MCF 10A (cell line): ENCODE measurements at regions not wholly inside any gene's neighbourhood (a gene's known extent, or its start where the extent isn't known, plus 50 kb on each side); places are given as distances from the start of the nearest gene placed in this dataset.

ENCODE experiments used
- BruUV-seq: library from RNA; stranded (reverse); fragments of 400-500 nt; replicated peaks from 2 replicates; lab custom pipeline; 2021; lab: Mats Ljungman, UMichigan
- CTCF ChIA-PET: fragments of 300-600 bp; sonication (Branson Sonifier 250); formaldehyde crosslinking; extraction: SDS; loops from one replicate; lab custom pipeline; 2021; ENCODE audit warnings: antibody characterized with exemption, inconsistent platforms; lab: Yijun Ruan, JAX
- POLR2A ChIA-PET: fragments of 300-600, 350-650 bp; sonication (Branson Sonifier 250); formaldehyde crosslinking; extraction: SDS; loops from one replicate; lab custom pipeline; 2020; ENCODE audit warnings: antibody characterized with exemption, inconsistent platforms; lab: Yijun Ruan, JAX
- DNase-seq: peaks from one replicate; pipeline ENCODE4 v3.0.0-alpha.2; 2018; ENCODE audit not compliant: unreplicated experiment
- H3K27ac Mint-ChIP-seq: one replicate; pipeline ENCODE4 v1.8.0; 2022; ENCODE audit warnings: mild to moderate bottlenecking, low read depth, mixed read lengths; ENCODE audit not compliant: unreplicated experiment
- H3K27me3 Mint-ChIP-seq: one replicate; pipeline ENCODE4 v1.8.0; 2022; ENCODE audit warnings: mixed read lengths; ENCODE audit not compliant: insufficient read depth, unreplicated experiment
- H3K36me3 Mint-ChIP-seq: one replicate; pipeline ENCODE4 v1.8.0; 2022; ENCODE audit warnings: mild to moderate bottlenecking, moderate library complexity, mixed read lengths; ENCODE audit not compliant: insufficient read depth, unreplicated experiment
- H3K4me1 Mint-ChIP-seq: one replicate; pipeline ENCODE4 v1.8.0; 2022; ENCODE audit warnings: mixed read lengths; ENCODE audit not compliant: insufficient read depth, unreplicated experiment
- H3K4me3 Mint-ChIP-seq: one replicate; pipeline ENCODE4 v1.8.0; 2022; ENCODE audit warnings: mild to moderate bottlenecking, moderate library complexity, mixed read lengths; ENCODE audit not compliant: unreplicated experiment
- H3K9me3 Mint-ChIP-seq: one replicate; pipeline ENCODE4 v1.8.0; 2022; ENCODE audit warnings: mixed read lengths; ENCODE audit not compliant: unreplicated experiment
- intact Hi-C: fragments of 100-400 bp; cut with micrococcal nuclease; formaldehyde crosslinking; loops from 2 replicates; pipeline ENCODE4 v1.14.1; 2022
- TF ChIP-seq, protein P1 (sequence below): fragments of 200-600 bp; IDR thresholded peaks from one replicate; pipeline ENCODE4 v1.8.0; 2022; ENCODE audit warnings: antibody characterized with exemption, mild to moderate bottlenecking; ENCODE audit not compliant: unreplicated experiment

DNA sequence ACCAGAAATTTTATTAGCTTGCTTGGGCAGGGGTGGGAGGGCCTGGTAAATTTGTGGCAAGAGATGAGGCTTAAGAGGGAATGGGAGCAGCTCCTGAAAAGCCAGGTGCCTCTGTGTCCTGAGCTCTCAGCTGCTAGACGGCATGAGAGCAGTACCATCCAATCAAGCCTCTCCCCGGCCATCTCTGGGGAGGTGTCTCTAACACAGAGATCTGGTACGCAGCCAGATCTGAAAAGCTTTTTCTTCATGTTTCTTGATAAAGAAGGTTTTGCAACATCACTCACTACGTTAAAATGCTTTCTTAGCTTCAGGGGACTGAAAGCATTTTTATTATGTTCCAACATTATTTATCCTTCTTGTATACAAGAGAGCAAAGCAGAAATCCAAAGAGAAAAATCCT lies 488.2 kb downstream of the RBFOX1 start:
- TF ChIP-seq, protein P1, sequence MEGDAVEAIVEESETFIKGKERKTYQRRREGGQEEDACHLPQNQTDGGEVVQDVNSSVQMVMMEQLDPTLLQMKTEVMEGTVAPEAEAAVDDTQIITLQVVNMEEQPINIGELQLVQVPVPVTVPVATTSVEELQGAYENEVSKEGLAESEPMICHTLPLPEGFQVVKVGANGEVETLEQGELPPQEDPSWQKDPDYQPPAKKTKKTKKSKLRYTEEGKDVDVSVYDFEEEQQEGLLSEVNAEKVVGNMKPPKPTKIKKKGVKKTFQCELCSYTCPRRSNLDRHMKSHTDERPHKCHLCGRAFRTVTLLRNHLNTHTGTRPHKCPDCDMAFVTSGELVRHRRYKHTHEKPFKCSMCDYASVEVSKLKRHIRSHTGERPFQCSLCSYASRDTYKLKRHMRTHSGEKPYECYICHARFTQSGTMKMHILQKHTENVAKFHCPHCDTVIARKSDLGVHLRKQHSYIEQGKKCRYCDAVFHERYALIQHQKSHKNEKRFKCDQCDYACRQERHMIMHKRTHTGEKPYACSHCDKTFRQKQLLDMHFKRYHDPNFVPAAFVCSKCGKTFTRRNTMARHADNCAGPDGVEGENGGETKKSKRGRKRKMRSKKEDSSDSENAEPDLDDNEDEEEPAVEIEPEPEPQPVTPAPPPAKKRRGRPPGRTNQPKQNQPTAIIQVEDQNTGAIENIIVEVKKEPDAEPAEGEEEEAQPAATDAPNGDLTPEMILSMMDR: no peak
- Mint-ChIP-seq H3K27ac (no peak overlapping the region), H3K4me3 (no peak overlapping the region), H3K4me1 (no peaks in the 10 kb centered on the region), H3K9me3 (peaks cover 15% of the 10 kb centered on the region), H3K36me3 (no peaks in the 10 kb centered on the region), H3K27me3 (no peaks in the 10 kb centered on the region)
- no peak for DNase-seq
- ChIA-PET CTCF (no interaction called here), POLR2A (no interaction called here)
- BruUV-seq: no TSS peak
- intact Hi-C loops: no loop called here

DNA sequence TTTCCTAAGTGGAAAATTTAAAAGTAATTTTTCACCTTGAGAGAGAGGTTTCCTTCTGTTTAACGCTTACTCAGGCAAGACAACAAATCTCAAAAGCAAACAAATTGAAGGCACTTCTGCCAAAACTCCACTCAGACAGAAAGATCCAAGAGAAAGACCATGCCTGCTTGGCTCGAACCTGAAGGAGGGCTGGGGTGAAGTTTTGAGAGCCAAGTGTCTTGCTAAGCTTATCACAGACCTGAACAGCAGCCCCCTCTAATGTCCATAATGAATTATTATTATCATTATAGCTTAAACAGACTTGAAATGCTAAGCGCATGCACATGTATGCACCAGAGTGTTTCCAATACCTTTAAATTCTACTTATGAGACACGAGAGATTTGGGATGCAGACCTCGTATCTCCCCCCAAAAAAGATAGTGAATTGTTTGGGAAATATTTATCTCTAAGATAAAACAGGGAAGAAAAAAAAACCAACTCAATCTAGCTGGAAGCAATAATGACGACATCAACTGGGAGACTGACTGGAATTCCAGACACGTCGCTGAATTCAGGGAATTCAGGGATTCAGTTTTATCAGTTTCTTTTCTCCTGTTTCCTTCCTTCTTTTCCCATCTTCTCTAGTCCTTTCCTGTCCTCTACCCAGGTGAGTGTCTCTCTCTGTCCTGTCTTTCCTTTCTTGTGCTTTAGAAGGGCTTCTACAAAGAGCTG lies 473.2 kb downstream of the RBFOX1 start:
- Mint-ChIP-seq H3K27me3 (no peaks in the 10 kb centered on the region), H3K27ac (no peak overlapping the region), H3K9me3 (peaks cover 21% of the 10 kb centered on the region), H3K4me1 (no peaks in the 10 kb centered on the region), H3K4me3 (no peak overlapping the region), H3K36me3 (no peaks in the 10 kb centered on the region)
- no peak for DNase-seq
- intact Hi-C loops: no loop called here
- BruUV-seq: no TSS peak
- ChIA-PET POLR2A (no interaction called here), CTCF (interaction anchor here (0.7 to 1.6 kb wide), 2 partner anchors 15 to 825 kb away, joined by 3 to 8 read pairs; no protein-coding TSS in a partner anchor)
- TF ChIP-seq, protein P1: no peak

DNA sequence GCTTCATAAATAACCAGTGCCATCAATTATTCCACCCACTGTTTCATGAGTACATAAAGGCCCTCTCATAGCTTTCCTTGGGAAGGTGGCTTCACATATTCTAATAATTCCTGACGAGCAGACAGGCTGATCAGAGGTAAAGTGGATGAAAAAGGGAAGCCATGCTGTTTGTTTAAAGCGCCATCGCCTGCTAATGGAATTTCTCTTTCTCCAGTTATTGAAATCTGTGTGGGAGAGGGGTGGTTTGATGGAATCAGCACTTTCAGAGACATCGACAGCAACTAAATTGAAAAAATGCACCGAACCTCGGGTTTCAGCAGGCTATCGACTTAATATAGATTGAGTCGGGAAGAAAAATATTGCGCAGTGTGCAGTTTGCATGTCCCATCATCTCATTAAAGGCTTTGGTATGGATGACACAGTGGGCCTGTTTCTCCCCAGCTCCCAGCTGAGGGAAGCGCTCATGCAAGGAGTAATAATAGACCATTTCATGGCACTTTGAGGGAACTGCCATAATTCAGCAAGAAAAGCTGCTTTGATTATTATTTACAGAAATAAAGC lies 472.1 kb downstream of the RBFOX1 start:
- POLR2A ChIA-PET: no interaction called here
- CTCF ChIA-PET: interaction anchor here (0.6 kb wide), 1 partner anchor 147 kb away, joined by 3 read pairs; no protein-coding TSS in a partner anchor

DNA sequence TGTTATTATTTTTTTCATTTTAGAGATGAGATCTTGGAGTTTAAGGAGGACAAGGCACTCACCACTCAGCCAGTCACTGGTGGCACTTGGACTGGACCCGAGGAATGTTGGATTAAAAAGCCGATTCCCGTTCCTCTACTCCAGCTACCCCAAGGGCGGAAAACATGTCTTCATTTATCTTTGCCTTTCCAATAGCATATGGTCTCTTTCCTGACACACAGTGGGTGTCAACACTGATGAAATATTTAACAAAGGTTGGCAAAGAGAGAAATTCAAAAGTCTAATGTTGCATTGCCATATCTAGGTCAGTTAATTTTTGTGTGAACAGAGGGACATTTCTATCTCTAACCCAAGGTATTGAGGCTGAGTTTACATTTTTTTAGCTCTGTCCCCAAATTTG lies 459.7 kb downstream of the RBFOX1 start:
- BruUV-seq: no TSS peak
- H3K27ac Mint-ChIP-seq: no peak overlapping the region
- H3K27me3 Mint-ChIP-seq: no peaks in the 10 kb centered on the region
- no peaks in the 10 kb centered on the region for H3K4me1 Mint-ChIP-seq
- ChIA-PET POLR2A (no interaction called here), CTCF (interaction anchor here (0.5 kb wide), 1 partner anchor 447 kb away, joined by 3 read pairs; no protein-coding TSS in a partner anchor)
- no peak overlapping the region for H3K4me3 Mint-ChIP-seq
- intact Hi-C loops: no loop called here
- DNase-seq: no peak
- H3K36me3 Mint-ChIP-seq: peaks cover 6% of the 10 kb centered on the region
- TF ChIP-seq, protein P1: no peak
- peaks cover 5% of the 10 kb centered on the region for H3K9me3 Mint-ChIP-seq

More for the DNA sequence above, 472.1 kb downstream of the RBFOX1 start:
- peaks cover 21% of the 10 kb centered on the region for H3K9me3 Mint-ChIP-seq
- no TSS peak for BruUV-seq
- DNase-seq: no peak
- no peaks in the 10 kb centered on the region for H3K27me3 Mint-ChIP-seq
- TF ChIP-seq, protein P1: no peak
- no peaks in the 10 kb centered on the region for H3K4me1 Mint-ChIP-seq
- no peak overlapping the region for H3K4me3 Mint-ChIP-seq
- H3K27ac Mint-ChIP-seq: no peak overlapping the region
- H3K36me3 Mint-ChIP-seq: no peaks in the 10 kb centered on the region
- intact Hi-C loops: no loop called here
